Loucy (cell line): ENCODE measurements at regions not wholly inside any gene's neighbourhood (a gene's known extent, or its start where the extent isn't known, plus 50 kb on each side); places are given as distances from the start of the nearest gene placed in this dataset.

Source experiments
- H2AFZ ChIP-seq: fragments of 200-600 bp; sonication (generic); 2 replicates; pipeline ENCODE4 v1.6.0; 2016; ENCODE audit warnings: antibody characterized with exemption, mild to moderate bottlenecking, low read length, moderate library complexity
- H3F3A ChIP-seq: fragments of 200-600 bp; 2 replicates; pipeline ENCODE4 v1.6.0; 2016; ENCODE audit warnings: antibody characterized with exemption, low read depth, mild to moderate bottlenecking
- H3K27me3 ChIP-seq: fragments of 200-600 bp; sonication (generic); 2 replicates; pipeline ENCODE4 v1.6.1; 2014; ENCODE audit warnings: low read length, mild to moderate bottlenecking; ENCODE audit not compliant: insufficient read depth, poor library complexity, severe bottlenecking
- H3K36me3 ChIP-seq: fragments of 200-600 bp; sonication (generic); 2 replicates; pipeline ENCODE4 v1.6.1; 2016; ENCODE audit warnings: low read length; ENCODE audit not compliant: insufficient read depth
- H3K4me1 ChIP-seq: fragments of 200-600 bp; sonication (generic); 2 replicates; pipeline ENCODE4 v1.5.1; 2014; ENCODE audit warnings: low read length, mild to moderate bottlenecking; ENCODE audit not compliant: insufficient read depth, poor library complexity, severe bottlenecking
- H3K4me2 ChIP-seq: fragments of 200-600 bp; sonication (generic); 2 replicates; pipeline ENCODE4 v1.6.0; 2014; ENCODE audit warnings: antibody characterized with exemption, low read length, low read depth, mild to moderate bottlenecking; ENCODE audit not compliant: poor library complexity, severe bottlenecking
- H3K4me3 ChIP-seq: fragments of 200-600 bp; sonication (generic); 2 replicates; pipeline ENCODE4 v1.5.1; 2014; ENCODE audit warnings: low read length, mild to moderate bottlenecking, mixed read lengths; ENCODE audit not compliant: poor library complexity, severe bottlenecking
- H3K79me2 ChIP-seq: fragments of 200-600 bp; sonication (generic); 2 replicates; pipeline ENCODE4 v1.6.1; 2014; ENCODE audit warnings: low read length; ENCODE audit not compliant: insufficient read depth
- H3K9ac ChIP-seq: fragments of 200-600 bp; sonication (generic); 2 replicates; pipeline ENCODE4 v1.6.0; 2014; ENCODE audit warnings: mild to moderate bottlenecking, low read depth, low read length, moderate library complexity; ENCODE audit not compliant: poor library complexity, severe bottlenecking
- H3K9me2 ChIP-seq: fragments of 200-600 bp; sonication (generic); replicated peaks from 2 replicates; pipeline ENCODE4 v1.6.1; 2016; ENCODE audit warnings: low read depth, low read length, mixed read lengths
- H3K9me3 ChIP-seq: fragments of 200-600 bp; sonication (generic); 2 replicates; pipeline ENCODE4 v1.6.1; 2014; ENCODE audit warnings: mild to moderate bottlenecking, antibody characterized with exemption, low read length, low read depth; ENCODE audit not compliant: insufficient read depth
- H4K20me1 ChIP-seq: fragments of 200-600 bp; sonication (generic); 2 replicates; pipeline ENCODE4 v1.6.0; 2014; ENCODE audit warnings: antibody characterized with exemption, low read length, mild to moderate bottlenecking; ENCODE audit not compliant: insufficient read depth, poor library complexity, severe bottlenecking
- EZH2phosphoT487 ChIP-seq: fragments of 200-600 bp; IDR thresholded peaks from 2 replicates; pipeline ENCODE4 v1.6.1; 2018; ENCODE audit warnings: antibody characterized with exemption, mild to moderate bottlenecking, moderate library complexity, borderline replicate concordance
- TF ChIP-seq, protein P1 (sequence below): fragments of 200-600 bp; sonication (generic); conservative IDR thresholded peaks from 2 replicates; pipeline ENCODE4 v1.5.1; 2014; ENCODE audit warnings: mild to moderate bottlenecking, antibody characterized with exemption, low read length

DNA sequence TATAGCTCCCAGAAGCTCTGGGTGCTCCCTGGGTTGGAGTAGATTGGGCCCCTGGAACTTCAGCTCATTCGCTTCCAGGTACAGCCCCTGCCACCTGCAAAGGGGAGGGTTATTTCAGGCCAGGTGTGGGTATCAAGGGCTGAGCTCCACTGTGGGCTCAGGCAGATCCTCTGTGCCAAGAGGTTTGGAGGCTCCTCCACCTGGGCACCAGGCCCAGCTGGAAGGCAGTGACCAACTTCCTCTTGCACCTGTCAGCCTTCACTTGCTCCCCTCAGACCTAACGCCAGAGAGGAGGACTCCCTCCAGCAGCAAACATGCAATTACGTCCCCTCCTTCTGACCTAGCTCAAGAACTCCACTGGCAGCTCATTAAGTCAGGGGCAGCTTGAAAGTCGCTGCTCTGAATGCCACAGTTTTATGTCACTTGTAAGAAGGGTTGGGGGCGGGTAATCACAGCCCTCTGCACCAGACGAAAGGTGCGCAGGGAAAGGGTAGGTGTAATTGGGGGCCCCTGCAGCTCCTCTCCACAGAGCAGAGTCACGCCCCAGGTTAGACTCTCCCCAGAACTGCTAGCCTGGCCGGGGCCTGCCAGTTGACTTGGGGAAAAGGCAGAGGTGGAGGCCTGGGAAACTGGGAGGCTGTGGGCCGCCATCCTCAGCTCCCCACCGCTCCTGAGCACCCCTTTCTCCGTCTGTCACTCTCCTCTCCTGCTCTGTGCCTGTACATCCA is 125.0 kb upstream of the TMPRSS2 start:
- Histone ChIP-seq H3K9me2 (no peaks in the 10 kb centered on the region), H3K36me3 (no peaks in the 10 kb centered on the region), H3K27me3 (no peaks in the 10 kb centered on the region), H2AFZ (no peak overlapping the region), H3K4me2 (no peak overlapping the region), H3K79me2 (no peaks in the 10 kb centered on the region), H3K9me3 (no peaks in the 10 kb centered on the region), H3F3A (no peaks in the 10 kb centered on the region), H4K20me1 (no peaks in the 10 kb centered on the region), H3K4me1 (no peaks in the 10 kb centered on the region), H3K9ac (no peak overlapping the region), H3K4me3 (no peak overlapping the region)
- TF ChIP-seq, protein P1, sequence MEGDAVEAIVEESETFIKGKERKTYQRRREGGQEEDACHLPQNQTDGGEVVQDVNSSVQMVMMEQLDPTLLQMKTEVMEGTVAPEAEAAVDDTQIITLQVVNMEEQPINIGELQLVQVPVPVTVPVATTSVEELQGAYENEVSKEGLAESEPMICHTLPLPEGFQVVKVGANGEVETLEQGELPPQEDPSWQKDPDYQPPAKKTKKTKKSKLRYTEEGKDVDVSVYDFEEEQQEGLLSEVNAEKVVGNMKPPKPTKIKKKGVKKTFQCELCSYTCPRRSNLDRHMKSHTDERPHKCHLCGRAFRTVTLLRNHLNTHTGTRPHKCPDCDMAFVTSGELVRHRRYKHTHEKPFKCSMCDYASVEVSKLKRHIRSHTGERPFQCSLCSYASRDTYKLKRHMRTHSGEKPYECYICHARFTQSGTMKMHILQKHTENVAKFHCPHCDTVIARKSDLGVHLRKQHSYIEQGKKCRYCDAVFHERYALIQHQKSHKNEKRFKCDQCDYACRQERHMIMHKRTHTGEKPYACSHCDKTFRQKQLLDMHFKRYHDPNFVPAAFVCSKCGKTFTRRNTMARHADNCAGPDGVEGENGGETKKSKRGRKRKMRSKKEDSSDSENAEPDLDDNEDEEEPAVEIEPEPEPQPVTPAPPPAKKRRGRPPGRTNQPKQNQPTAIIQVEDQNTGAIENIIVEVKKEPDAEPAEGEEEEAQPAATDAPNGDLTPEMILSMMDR = no peak
- no peak for TF ChIP-seq EZH2phosphoT487

DNA sequence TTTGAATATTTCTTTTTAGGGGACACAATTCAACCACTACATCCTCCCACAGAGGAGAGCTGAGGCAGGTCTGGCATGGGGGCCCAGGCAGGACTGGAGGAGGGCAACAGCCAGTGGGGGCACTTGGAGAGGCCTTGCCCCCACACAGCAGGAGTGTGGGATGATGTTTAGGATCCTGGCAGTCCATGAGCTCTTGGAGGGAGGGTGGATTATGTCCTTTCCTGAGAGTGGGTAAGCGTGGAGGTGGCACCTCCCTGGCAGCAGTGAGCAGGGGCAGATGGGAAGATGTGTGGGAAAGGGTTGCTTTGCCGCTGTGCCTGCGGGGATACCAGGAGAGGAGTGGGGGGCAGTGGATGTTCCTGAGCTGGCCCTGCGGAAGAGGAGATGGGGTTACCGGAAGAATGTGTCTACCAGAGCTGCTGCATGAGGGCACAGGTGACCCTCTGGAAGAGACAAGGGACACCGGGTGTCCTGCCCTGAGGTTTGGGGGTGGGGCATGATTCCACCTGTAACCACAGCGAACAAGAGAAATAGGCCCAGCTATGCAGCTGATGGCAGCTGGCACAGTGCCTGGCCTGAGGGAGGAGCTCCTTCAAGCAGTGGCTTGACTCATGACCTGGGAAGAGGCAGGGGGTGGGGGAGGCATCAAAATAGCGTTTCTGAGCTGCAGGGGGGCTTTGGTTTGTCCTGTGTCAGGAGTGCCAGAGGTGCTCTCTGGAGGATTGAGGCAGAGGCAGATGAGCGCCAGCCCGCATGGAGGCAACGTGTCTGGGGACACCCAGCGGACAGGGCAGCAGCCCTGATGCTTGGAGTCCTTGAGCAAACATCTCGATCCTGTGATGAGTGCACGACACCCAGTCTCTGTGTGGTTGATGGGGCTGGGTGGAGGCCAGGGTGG is 123.9 kb upstream of the TMPRSS2 start:
- no peaks in the 10 kb centered on the region for H3K27me3 ChIP-seq
- H3F3A ChIP-seq = no peaks in the 10 kb centered on the region
- H3K79me2 ChIP-seq = no peaks in the 10 kb centered on the region
- no peaks in the 10 kb centered on the region for H4K20me1 ChIP-seq
- H3K4me2 ChIP-seq = no peak overlapping the region
- no peaks in the 10 kb centered on the region for H3K9me2 ChIP-seq
- no peaks in the 10 kb centered on the region for H3K36me3 ChIP-seq
- H2AFZ ChIP-seq = no peak overlapping the region
- H3K4me1 ChIP-seq = no peaks in the 10 kb centered on the region
- no peak overlapping the region for H3K9ac ChIP-seq
- no peaks in the 10 kb centered on the region for H3K9me3 ChIP-seq
- TF ChIP-seq, protein P1 = no peak
- TF ChIP-seq EZH2phosphoT487 = no peak
- no peak overlapping the region for H3K4me3 ChIP-seq

DNA sequence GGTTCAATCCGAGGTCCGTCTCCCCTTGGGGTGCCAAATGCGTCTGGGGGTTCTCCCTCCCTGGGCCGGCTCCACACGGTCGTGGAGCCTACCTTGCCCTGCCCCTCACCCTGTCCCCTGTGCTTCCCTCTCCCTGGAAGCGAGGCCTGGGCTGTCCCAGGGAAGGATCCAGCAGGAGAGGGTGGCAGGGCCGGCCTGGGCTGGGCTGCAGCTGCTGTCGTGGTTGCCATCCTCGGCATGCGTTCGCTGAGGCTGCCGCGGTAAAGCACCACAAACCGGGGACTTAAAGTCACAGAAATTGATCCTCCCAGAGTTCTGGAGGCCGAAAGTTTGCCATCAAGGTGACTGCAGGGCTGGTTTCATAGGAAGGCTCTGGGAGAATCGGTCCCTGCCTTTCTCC is 123.0 kb upstream of the TMPRSS2 start:
- Histone ChIP-seq H3K9ac (no peak overlapping the region), H3K4me2 (no peak overlapping the region), H4K20me1 (no peaks in the 10 kb centered on the region)

More for the DNA sequence above, 123.0 kb upstream of the TMPRSS2 start:
- H3K4me3 ChIP-seq = no peak overlapping the region
- no peaks in the 10 kb centered on the region for H3K27me3 ChIP-seq
- TF ChIP-seq, protein P1 = no peak
- TF ChIP-seq EZH2phosphoT487 = no peak
- H2AFZ ChIP-seq = no peak overlapping the region
- no peaks in the 10 kb centered on the region for H3K9me2 ChIP-seq
- no peaks in the 10 kb centered on the region for H3F3A ChIP-seq
- H3K4me1 ChIP-seq = no peaks in the 10 kb centered on the region
- no peaks in the 10 kb centered on the region for H3K36me3 ChIP-seq
- no peaks in the 10 kb centered on the region for H3K9me3 ChIP-seq
- H3K79me2 ChIP-seq = no peaks in the 10 kb centered on the region
